Ovary (tissue), 3 donors: ENCODE measurements at regions not wholly inside any gene's neighbourhood (a gene's known extent, or its start where the extent isn't known, plus 50 kb on each side); places are given as distances from the start of the nearest gene placed in this dataset.

ENCODE experiments used
- CTCF ChIP-seq, 3 donors: fragments of 450-650 bp in 2 of 3; fragments of 200-600 bp in 1 of 3; IDR thresholded peaks; one replicate each; pipeline versions ENCODE4 v1.5.1 to v1.8.0; 2016 to 2022; ENCODE audit warnings: antibody characterized with exemption in 3 of 3, mild to moderate bottlenecking in 1 of 3
- POLR2A ChIP-seq: fragments of 450-650 bp; IDR thresholded peaks from one replicate; pipeline ENCODE4 v1.6.1; 2017; ENCODE audit warnings: antibody characterized with exemption, mild to moderate bottlenecking, moderate library complexity
- donor health status: DM: no; HTN: no; CAD: no.

GRCh38 chr1:194171596-194171995, 985.2 kb upstream of the B3GALT2 start:
- TF ChIP-seq CTCF (IDR thresholded peaks at IDR 0.05) (no peak), POLR2A (no peak)
